SK-N-SH treated with all-trans-retinoic acid at 6 μM for 48 hours (cell line): ENCODE measurements at regions not wholly inside any gene's neighbourhood (a gene's known extent, or its start where the extent isn't known, plus 50 kb on each side); places are given as distances from the start of the nearest gene placed in this dataset.

Experiments used
- ATAC-seq: fragments of 200-7000 bp; cut with Tn5 transposase; 3 replicates; pipeline ENCODE4 v1.9.1; 2020; ENCODE audit warnings: mild to moderate bottlenecking, moderate library complexity
- ARNTL ChIP-seq: fragments of 450-650 bp; formaldehyde crosslinking; IDR thresholded peaks from 2 replicates; pipeline ENCODE4 v1.5.0; 2020; ENCODE audit warnings: low read depth, mild to moderate bottlenecking, moderate library complexity, borderline replicate concordance
- BACH2 ChIP-seq: fragments of 250-450 bp; sonication (Bioruptor Pico); IDR thresholded peaks from 2 replicates; pipeline ENCODE4 v1.9.0; 2021; ENCODE audit warnings: mild to moderate bottlenecking, borderline replicate concordance
- CSDC2 ChIP-seq: fragments of 250-450 bp; sonication (Bioruptor Pico); IDR thresholded peaks from 2 replicates; pipeline ENCODE4 v1.5.0; 2020; ENCODE audit warnings: mild to moderate bottlenecking, moderate library complexity
- CSRNP3 ChIP-seq: fragments of 250-450 bp; sonication (Bioruptor Pico); IDR thresholded peaks from 2 replicates; pipeline ENCODE4 v1.5.1; 2021; ENCODE audit warnings: mild to moderate bottlenecking, moderate library complexity
- ESRRG ChIP-seq: fragments of 250-450 bp; sonication (Bioruptor Pico); IDR thresholded peaks from 2 replicates; pipeline ENCODE4 v1.6.1; 2021; ENCODE audit warnings: mild to moderate bottlenecking
- GLIS3 ChIP-seq: fragments of 250-450 bp; sonication (Bioruptor Pico); IDR thresholded peaks from 2 replicates; pipeline ENCODE4 v1.5.0; 2020; ENCODE audit warnings: mild to moderate bottlenecking, moderate library complexity
- ISL1 ChIP-seq: fragments of 250-450 bp; sonication (Bioruptor Pico); IDR thresholded peaks from 2 replicates; pipeline ENCODE4 v2.1.2; 2022; ENCODE audit warnings: mild to moderate bottlenecking, moderate library complexity
- OSR1 ChIP-seq: fragments of 250-450 bp; sonication (Bioruptor Pico); IDR thresholded peaks from 2 replicates; pipeline ENCODE4 v1.8.0; 2022; ENCODE audit warnings: moderate library complexity, mild to moderate bottlenecking, inconsistent platforms
- PATZ1 ChIP-seq: fragments of 250-450 bp; sonication (Bioruptor Pico); IDR thresholded peaks from 2 replicates; pipeline ENCODE4 v1.8.0; 2020; ENCODE audit warnings: mild to moderate bottlenecking, moderate library complexity, borderline replicate concordance
- PPARA ChIP-seq: fragments of 250-450 bp; sonication (Bioruptor Pico); IDR thresholded peaks from 2 replicates; pipeline ENCODE4 v1.5.0; 2020; ENCODE audit warnings: mild to moderate bottlenecking, borderline replicate concordance
- RARB ChIP-seq: fragments of 250-450 bp; sonication (Bioruptor Pico); IDR thresholded peaks from 2 replicates; pipeline ENCODE4 v1.8.0; 2021; ENCODE audit warnings: mild to moderate bottlenecking, moderate library complexity
- SNAI2 ChIP-seq: fragments of 250-450 bp; sonication (Bioruptor Pico); IDR thresholded peaks from 2 replicates; pipeline ENCODE4 v1.5.0; 2020; ENCODE audit warnings: mild to moderate bottlenecking, moderate library complexity
- TCF4 ChIP-seq: fragments of 250-450 bp; sonication (Bioruptor Pico); IDR thresholded peaks from 2 replicates; pipeline ENCODE4 v1.8.0; 2021; ENCODE audit warnings: mild to moderate bottlenecking, moderate library complexity, borderline replicate concordance
- TOX ChIP-seq: fragments of 250-450 bp; sonication (Bioruptor Pico); IDR thresholded peaks from 2 replicates; pipeline ENCODE4 v1.8.0; 2021; ENCODE audit warnings: mild to moderate bottlenecking, moderate library complexity, borderline replicate concordance
- ZC3H10 ChIP-seq: fragments of 250-450 bp; sonication (Bioruptor Pico); IDR thresholded peaks from 2 replicates; pipeline ENCODE4 v1.5.1; 2021; ENCODE audit warnings: mild to moderate bottlenecking, moderate library complexity
- ZFP3 ChIP-seq: fragments of 250-450 bp; sonication (Bioruptor Pico); IDR thresholded peaks from 2 replicates; pipeline ENCODE4 v1.5.0; 2020; ENCODE audit warnings: mild to moderate bottlenecking, moderate library complexity
- ZFP30 ChIP-seq: fragments of 450-650 bp; formaldehyde crosslinking; IDR thresholded peaks from 2 replicates; pipeline ENCODE4 v1.5.0; 2022; ENCODE audit warnings: mild to moderate bottlenecking, moderate library complexity
- ZNF565 ChIP-seq: fragments of 450-650 bp; formaldehyde crosslinking; conservative IDR thresholded peaks from 2 replicates; pipeline ENCODE4 v1.5.0; 2020; ENCODE audit warnings: low read depth, mild to moderate bottlenecking, moderate library complexity
- ZNF70 ChIP-seq: fragments of 450-650 bp; formaldehyde crosslinking; IDR thresholded peaks from 2 replicates; pipeline ENCODE4 v1.5.0; 2020; ENCODE audit warnings: mild to moderate bottlenecking, moderate library complexity
- ZNF8 ChIP-seq: fragments of 450-650 bp; formaldehyde crosslinking; IDR thresholded peaks from 2 replicates; pipeline ENCODE4 v1.5.0; 2020; ENCODE audit warnings: mild to moderate bottlenecking, moderate library complexity
- TF ChIP-seq, protein P1 (sequence below): fragments of 250-450 bp; sonication (Bioruptor Pico); IDR thresholded peaks from 2 replicates; pipeline ENCODE4 v1.8.0; 2021; ENCODE audit warnings: low read depth, mild to moderate bottlenecking, moderate library complexity, borderline replicate concordance
- TF ChIP-seq, protein P2 (sequence below): fragments of 250-450 bp; sonication (Bioruptor Pico); IDR thresholded peaks from 2 replicates; pipeline ENCODE4 v1.5.1; 2020; ENCODE audit warnings: low read depth, mild to moderate bottlenecking, moderate library complexity
- TF ChIP-seq, protein P3 (sequence below): fragments of 250-450 bp; sonication (Bioruptor Pico); IDR thresholded peaks from 2 replicates; pipeline ENCODE4 v1.5.0; 2020; ENCODE audit warnings: mild to moderate bottlenecking, moderate library complexity

- TF ChIP-seq RARB (CRISPR knock-in tag) (no peak), ZNF8 (CRISPR knock-in tag) (no peak), ZC3H10 (CRISPR knock-in tag) (no peak), ESRRG (CRISPR knock-in tag) (no peak), TOX (CRISPR knock-in tag) (no peak), ZNF70 (no peak), GLIS3 (CRISPR knock-in tag) (no peak), CSDC2 (CRISPR knock-in tag) (no peak), SNAI2 (CRISPR knock-in tag) (no peak), CSRNP3 (no peak), ZNF565 (CRISPR knock-in tag) (no peak), ZFP3 (CRISPR knock-in tag) (no peak), TCF4 (CRISPR knock-in tag) (no peak), ARNTL (CRISPR knock-in tag) (no peak), PATZ1 (no peak), PPARA (CRISPR knock-in tag) (no peak), OSR1 (no peak)
- TF ChIP-seq, protein P1, sequence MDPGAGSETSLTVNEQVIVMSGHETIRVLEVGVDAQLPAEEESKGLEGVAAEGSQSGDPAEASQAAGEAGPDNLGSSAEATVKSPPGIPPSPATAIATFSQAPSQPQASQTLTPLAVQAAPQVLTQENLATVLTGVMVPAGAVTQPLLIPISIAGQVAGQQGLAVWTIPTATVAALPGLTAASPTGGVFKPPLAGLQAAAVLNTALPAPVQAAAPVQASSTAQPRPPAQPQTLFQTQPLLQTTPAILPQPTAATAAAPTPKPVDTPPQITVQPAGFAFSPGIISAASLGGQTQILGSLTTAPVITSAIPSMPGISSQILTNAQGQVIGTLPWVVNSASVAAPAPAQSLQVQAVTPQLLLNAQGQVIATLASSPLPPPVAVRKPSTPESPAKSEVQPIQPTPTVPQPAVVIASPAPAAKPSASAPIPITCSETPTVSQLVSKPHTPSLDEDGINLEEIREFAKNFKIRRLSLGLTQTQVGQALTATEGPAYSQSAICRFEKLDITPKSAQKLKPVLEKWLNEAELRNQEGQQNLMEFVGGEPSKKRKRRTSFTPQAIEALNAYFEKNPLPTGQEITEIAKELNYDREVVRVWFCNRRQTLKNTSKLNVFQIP (CRISPR knock-in tag), result no peak
- TF ChIP-seq, protein P2, sequence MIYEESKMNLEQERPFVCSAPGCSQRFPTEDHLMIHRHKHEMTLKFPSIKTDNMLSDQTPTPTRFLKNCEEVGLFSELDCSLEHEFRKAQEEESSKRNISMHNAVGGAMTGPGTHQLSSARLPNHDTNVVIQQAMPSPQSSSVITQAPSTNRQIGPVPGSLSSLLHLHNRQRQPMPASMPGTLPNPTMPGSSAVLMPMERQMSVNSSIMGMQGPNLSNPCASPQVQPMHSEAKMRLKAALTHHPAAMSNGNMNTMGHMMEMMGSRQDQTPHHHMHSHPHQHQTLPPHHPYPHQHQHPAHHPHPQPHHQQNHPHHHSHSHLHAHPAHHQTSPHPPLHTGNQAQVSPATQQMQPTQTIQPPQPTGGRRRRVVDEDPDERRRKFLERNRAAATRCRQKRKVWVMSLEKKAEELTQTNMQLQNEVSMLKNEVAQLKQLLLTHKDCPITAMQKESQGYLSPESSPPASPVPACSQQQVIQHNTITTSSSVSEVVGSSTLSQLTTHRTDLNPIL, result no peak
- TF ChIP-seq, protein P3, sequence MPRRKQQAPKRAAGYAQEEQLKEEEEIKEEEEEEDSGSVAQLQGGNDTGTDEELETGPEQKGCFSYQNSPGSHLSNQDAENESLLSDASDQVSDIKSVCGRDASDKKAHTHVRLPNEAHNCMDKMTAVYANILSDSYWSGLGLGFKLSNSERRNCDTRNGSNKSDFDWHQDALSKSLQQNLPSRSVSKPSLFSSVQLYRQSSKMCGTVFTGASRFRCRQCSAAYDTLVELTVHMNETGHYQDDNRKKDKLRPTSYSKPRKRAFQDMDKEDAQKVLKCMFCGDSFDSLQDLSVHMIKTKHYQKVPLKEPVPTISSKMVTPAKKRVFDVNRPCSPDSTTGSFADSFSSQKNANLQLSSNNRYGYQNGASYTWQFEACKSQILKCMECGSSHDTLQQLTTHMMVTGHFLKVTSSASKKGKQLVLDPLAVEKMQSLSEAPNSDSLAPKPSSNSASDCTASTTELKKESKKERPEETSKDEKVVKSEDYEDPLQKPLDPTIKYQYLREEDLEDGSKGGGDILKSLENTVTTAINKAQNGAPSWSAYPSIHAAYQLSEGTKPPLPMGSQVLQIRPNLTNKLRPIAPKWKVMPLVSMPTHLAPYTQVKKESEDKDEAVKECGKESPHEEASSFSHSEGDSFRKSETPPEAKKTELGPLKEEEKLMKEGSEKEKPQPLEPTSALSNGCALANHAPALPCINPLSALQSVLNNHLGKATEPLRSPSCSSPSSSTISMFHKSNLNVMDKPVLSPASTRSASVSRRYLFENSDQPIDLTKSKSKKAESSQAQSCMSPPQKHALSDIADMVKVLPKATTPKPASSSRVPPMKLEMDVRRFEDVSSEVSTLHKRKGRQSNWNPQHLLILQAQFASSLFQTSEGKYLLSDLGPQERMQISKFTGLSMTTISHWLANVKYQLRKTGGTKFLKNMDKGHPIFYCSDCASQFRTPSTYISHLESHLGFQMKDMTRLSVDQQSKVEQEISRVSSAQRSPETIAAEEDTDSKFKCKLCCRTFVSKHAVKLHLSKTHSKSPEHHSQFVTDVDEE (CRISPR knock-in tag), result no peak
Observed at GRCh38 chr13:40492511-40492910, 173.9 kb downstream of the FOXO1 start.

GRCh38 chr13:40494513-40494912 lies 171.9 kb downstream of the FOXO1 start:
- ATAC-seq, result no peak
- no peak for TF ChIP-seq ISL1 (CRISPR knock-in tag)
- TF ChIP-seq BACH2 (CRISPR knock-in tag), result no peak
- TF ChIP-seq PPARA (CRISPR knock-in tag), result no peak
- TF ChIP-seq ZFP3 (CRISPR knock-in tag), result no peak
- TF ChIP-seq CSDC2 (CRISPR knock-in tag), result no peak
- TF ChIP-seq ZNF565 (CRISPR knock-in tag), result no peak
- no peak for TF ChIP-seq CSRNP3
- TF ChIP-seq ZFP30 (CRISPR knock-in tag), result no peak

More at GRCh38 chr13:40492511-40492910, 173.9 kb downstream of the FOXO1 start:
- ATAC-seq, result no peak
